HG02840 (cell line): ENCODE measurements at regions not wholly inside any gene's neighbourhood (a gene's known extent, or its start where the extent isn't known, plus 50 kb on each side); places are given as distances from the start of the nearest gene placed in this dataset.
"Not testable (repeated sequence)": the region's sequence is repeated elsewhere in the genome, so short reads cannot be mapped to it uniquely, and the experiment has no call there.

Source experiments
- ATAC-seq: cut with Tn5 transposase; IDR thresholded peaks from one replicate; pipeline ENCODE4 v1.9.1; 2021; ENCODE audit warnings: mild to moderate bottlenecking, moderate library complexity, moderate number of reproducible peaks; ENCODE audit not compliant: unreplicated experiment, low FRiP score

- not testable (repeated sequence) for ATAC-seq
These were observed 258.9 kb downstream of the MYCN start for GRCh38 chr2:16199241-16199640.

GRCh38 chr2:16198166-16198912, 258.0 kb downstream of the MYCN start:
- ATAC-seq: no peak

- ATAC-seq: no peak
These were observed 257.3 kb downstream of the MYCN start for GRCh38 chr2:16197504-16198147.

- ATAC-seq: no peak
These were observed 256.5 kb downstream of the MYCN start for GRCh38 chr2:16196687-16197503.

GRCh38 chr2:16195681-16196070, 255.3 kb downstream of the MYCN start:
- no peak for ATAC-seq

- no peak for ATAC-seq
These were observed 254.8 kb downstream of the MYCN start for GRCh38 chr2:16194931-16195680.

- ATAC-seq: no peak
These were observed 254.2 kb downstream of the MYCN start for GRCh38 chr2:16194530-16194929.

- ATAC-seq: no peak
These were observed 253.7 kb downstream of the MYCN start for GRCh38 chr2:16194096-16194390.

- no peak for ATAC-seq
These were observed 252.3 kb downstream of the MYCN start for GRCh38 chr2:16192416-16193216.

- no peak for ATAC-seq
These were observed 251.3 kb downstream of the MYCN start for GRCh38 chr2:16191431-16192200.

GRCh38 chr2:16190446-16191270, 250.3 kb downstream of the MYCN start:
- no peak for ATAC-seq

- no peak for ATAC-seq
These were observed 249.4 kb downstream of the MYCN start for GRCh38 chr2:16189836-16190160.

GRCh38 chr2:16189029-16189835, 248.9 kb downstream of the MYCN start:
- ATAC-seq: no peak

- no peak for ATAC-seq
These were observed 248.0 kb downstream of the MYCN start for GRCh38 chr2:16188261-16188890.

- ATAC-seq: no peak
These were observed 247.1 kb downstream of the MYCN start for GRCh38 chr2:16187482-16187817.

GRCh38 chr2:16186661-16187481, 246.5 kb downstream of the MYCN start:
- ATAC-seq: no peak
